GM19463 (cell line): ENCODE measurements at regions not wholly inside any gene's neighbourhood (a gene's known extent, or its start where the extent isn't known, plus 50 kb on each side); places are given as distances from the start of the nearest gene placed in this dataset.

ENCODE experiments used
- ATAC-seq: cut with Tn5 transposase; IDR thresholded peaks from one replicate; pipeline ENCODE4 v1.9.1; 2021; ENCODE audit warnings: mild to moderate bottlenecking, moderate library complexity; ENCODE audit not compliant: unreplicated experiment

DNA sequence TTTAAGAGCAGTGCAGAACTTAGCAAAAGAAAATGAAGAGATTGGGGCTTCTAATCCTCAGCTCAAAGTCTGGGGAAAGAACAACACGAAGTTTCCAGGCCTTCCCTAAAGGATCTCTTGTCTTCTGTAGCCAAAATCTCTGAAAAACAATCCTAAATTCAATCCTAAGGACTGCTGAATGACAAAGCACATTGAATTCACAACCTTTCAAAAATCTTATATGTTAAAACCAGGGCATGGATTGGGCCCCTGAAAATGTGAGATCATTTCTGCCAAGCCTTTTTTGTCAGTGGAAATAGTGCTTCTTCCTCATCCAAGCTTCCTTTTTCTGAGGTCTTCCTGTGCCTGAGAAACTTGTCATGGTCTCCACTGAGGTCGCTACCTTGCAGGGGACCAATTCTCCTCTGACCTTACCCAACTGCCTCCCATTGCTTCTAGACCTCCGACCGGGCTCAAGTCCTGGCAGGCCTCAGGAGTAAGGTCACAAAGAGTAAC is 126.2 kb upstream of the ARID1B start:
- no peak for ATAC-seq

DNA sequence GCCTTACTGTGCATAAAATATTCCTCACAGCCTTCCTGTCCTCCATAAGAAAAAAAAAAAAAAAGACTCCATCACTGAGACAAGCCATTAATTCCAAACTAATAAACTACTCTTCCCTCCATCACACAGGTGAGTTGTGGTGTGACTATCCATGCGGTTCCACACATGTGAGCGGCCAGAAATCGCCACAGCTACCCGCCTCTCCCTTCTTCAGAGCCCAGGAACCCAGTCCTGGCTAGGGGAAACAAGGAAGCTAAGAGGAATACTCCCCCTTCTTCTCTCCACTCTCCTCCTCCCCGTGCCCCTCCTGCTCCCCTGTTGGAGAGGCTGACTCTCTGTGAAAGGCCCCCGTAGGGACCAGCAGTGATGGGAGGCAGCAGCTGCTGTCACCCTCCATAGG is 128.6 kb upstream of the ARID1B start:
- no peak for ATAC-seq

DNA sequence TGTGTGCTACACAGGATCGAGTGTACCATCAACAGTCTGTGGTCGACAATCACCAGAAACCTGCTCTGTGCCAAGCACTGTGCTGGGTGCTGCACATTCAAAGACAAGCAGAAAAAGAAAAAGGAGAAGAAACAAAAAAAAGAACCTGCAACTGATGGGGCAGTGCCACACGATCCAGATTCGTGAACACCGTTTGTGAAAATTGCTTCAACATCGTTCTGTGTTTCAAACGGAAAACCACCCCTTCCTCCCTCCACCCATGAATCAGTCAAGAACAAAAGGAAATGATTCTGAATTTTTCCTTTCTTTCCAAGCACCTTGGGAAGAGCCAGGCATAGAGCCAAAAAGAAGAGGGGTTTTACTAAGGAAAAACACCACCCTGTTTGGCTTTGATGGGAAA is 129.2 kb upstream of the ARID1B start:
- no peak for ATAC-seq

DNA sequence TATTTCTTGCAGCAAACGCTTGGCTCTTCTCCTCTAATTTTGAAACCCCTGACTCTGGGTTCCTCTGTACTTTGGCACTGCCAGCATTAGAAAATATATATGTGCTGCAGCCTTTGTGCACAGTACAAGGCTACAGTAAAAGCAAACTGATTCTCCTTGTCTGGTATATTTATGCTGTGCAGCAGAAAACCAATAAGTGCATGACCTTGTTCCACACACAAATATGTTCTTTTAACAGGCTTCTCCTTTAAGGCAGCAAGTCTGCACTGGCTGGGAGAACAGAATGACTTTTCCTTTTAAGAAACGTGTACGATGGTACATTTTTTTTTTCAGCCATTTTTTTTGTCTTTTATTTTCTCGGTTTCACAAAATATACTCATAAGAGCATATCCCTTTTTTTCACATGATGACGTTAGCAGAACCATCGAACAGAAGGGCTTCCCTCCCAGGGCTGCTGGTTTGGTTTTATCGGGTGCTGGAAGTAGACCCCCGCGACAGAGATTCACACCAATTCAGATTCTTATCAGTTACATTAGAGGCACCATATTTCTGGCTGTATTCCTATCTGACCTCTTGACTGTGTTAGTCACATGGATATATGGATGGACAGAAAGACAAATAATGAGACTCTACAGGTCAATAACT is 129.9 kb upstream of the ARID1B start:
- ATAC-seq = no peak

DNA sequence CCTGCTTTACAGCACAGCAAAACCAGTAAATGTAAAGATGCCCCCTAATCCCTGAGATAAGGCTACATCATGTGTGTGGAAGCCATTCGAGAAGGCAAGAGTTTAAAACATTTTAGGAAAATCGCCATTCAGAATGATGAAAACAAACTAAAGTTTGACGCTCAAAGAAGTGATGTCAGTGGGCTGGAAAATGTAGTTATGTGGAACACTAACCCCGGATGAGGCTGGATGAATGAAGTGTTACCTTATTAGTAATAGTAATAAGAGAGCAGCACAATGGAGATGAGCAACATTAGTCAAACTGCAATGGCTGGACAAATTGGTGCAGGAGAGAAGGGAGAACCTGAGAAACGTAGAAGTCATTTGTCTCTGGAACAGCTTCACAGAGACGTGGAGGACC is 130.7 kb upstream of the ARID1B start:
- ATAC-seq = no peak

DNA sequence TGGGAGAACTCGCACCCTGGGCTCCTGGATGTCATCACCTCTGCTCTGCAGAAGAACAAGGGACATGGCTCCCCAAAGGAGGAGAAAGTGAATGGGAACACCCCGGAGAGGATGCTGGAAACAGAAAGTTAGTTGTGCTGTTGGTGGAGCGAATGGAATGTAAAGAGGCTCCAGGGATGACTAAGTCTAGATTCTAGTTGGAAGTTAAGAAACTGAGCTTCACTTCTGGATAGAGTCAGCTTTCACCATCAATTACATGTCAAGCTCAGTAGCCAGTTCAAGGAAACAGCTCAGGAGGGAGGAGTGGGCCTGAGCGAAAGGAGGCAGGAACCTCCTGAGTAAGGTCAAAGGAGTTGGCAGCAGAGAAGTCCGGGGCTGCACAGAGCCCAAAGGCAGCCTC is 132.1 kb upstream of the ARID1B start:
- ATAC-seq = no peak

DNA sequence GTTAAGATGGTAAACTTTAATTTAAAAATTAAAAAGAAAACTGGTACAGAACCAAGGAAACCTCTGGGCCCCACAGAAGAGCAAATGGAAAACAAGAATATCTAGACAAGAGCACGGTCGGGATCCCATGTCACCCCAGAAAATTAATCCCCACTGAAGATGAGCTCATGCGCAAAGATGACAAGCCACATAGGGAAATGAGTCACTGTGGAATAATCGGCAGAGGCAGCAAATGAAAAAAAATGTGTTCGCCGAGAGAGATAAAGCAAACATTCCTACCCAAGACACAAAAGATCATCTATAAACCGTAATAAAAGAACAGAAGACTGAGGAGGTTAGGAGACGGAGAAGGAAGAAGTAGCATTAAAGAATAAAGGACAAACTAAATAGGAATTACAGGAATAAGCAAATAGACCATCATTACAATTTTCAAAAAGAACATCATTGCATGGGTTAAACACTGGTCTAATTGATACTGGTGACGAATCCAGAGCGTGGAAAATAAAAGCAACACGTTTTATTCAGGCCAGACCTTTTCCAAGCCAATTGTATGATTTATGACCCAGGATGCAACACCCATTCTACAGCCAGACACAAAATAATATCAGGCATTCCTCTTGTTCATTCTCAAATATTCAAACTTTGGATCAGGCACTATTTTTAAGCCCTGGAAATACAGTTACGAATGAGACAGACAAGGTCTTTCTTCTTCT is 138.0 kb upstream of the ARID1B start:
- ATAC-seq = no peak

DNA sequence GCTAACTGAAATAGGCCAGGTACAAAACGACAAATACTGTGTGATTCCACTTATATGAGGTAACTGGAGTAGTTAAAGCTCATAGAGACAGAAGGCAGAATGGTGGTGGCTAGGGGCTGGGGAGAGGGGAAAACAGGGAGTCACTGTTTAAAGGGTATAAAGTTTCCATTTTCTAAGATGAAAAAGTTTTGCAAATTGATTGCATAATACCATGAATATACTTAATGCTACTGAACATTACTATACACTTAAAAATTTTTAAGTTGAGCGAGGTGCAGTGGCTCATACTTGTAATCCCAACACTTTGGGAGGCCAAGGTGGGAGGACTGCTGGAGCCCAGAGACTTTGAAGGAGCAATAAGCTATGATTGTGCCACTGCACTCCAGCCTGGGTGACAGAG is 138.6 kb upstream of the ARID1B start:
- ATAC-seq = no peak

DNA sequence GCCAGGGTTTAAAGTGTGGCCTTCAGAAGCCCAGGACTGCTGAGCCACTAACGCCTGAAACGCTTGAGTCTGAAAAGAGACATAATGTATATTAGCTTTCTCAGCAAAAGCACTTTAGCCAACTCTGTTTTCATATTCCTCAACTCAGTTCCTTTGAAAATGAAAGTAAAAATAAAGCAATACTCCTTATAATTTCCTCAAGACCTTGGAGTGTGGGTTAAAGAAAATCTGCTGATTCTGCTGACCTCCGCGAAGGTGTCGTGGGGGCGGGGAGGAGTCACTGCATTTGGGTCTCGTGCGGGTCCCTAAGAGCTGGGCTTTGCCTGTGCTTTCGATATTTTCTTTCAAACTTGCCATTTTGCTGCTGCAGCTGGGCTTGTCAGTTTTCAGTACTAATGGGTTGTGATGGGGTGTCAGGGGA is 142.2 kb upstream of the ARID1B start:
- ATAC-seq = no peak

DNA sequence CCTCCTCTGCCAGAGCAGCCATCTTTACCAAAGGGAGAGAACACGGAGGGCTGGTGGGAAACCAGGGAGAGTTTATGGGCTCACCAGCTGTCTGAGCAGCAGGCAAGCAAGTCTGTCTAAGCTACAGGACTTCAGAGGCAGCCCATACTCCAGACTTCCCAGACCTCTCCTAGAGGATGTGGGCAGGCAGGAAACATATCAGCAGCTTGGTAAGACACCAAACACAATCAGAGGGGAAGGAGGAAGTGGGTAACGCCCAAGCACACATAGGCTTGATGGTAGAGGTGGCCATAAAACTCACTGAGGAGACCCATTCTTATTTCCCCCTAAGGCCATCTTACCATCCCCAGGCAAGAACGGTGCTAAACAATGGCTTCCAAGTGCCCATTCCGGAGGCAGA is 143.1 kb upstream of the ARID1B start:
- no peak for ATAC-seq

DNA sequence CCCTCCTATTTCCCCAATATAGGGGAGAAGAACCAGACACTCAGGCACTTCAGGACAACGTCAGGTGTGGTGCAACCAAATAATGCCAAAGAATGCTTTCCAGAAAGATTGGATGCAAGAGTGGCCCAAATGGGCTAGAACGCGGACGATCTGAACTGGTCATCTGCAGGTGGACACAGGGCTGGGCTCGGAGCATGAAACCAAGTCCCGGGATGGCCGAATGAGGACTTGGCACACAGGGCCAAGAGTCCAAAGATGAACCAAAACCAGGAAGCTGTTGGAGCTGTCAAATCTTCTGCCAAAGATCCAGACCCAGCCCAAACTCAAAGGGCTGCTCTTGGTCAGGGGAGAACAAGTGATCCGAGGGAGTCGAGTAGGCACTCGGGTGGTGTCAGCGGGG is 143.9 kb upstream of the ARID1B start:
- no peak for ATAC-seq

DNA sequence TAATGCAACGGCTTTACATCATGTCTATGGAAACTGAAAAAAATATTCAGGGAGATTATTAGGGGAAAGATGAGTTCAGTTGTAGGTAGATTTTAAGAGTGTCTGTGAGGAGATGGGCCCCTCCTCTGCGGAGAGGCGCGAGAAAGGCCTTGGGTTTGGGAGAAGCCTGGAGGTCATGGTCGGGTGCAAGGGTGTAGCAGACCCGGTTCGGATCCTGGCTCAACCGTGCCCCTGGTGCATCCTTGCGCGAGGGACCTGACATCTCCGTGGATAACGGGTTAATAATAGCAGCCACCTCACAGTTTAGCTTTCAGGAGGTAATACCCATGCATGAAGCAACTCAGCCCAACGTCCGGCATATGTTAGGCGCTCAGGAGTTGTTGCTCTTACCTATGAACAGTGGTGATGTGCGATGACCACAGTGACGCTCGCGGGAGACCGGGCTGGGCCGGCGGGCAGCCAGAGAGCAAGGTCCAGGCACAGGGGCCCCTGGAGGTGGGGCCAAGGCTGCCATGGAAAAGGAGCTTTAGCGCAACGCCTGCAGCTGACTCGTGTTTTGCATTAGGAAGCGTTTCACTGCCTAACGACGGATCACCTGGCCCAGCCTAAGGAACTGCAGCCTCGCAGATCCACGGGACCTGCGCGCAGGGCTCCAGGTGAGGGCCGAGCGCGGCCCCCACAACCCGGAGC is 146.4 kb upstream of the ARID1B start:
- ATAC-seq = no peak

DNA sequence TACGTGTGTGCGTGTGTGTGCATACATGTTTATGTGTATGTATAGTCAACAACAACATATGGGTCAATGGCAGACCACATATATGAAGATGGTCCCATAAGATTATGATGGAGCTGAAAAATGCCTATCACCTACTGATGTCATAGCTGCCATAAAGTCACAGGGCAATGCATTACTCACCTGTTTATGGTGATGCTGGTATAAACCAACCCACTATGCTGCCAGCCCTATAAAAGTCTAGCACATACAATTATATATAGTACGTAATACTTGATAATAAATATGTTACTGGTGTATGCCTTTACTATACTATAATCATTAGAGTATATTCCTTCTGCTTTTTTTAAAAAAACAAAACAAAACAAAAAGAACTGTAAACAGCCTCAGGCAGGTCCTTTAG is 148.4 kb upstream of the ARID1B start:
- ATAC-seq = no peak

DNA sequence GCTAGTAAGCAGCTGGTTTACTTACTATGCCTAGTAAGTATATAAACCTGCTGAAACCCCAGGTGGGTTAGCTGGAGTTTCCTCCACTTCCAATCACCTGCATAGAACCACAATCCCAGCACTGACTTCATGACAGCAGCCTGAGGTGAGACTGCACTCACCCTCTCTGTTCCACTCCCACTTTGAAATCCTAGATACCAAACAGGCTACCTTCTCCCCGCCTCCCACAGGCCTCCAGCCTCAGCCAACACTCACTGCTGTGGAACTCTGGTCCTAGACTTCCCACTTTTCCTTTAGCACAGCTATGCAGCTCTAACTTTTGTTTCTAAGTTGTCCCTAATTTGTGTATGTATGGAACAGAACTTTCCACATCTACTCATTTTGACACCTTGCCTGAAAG is 149.7 kb upstream of the ARID1B start:
- ATAC-seq = no peak

DNA sequence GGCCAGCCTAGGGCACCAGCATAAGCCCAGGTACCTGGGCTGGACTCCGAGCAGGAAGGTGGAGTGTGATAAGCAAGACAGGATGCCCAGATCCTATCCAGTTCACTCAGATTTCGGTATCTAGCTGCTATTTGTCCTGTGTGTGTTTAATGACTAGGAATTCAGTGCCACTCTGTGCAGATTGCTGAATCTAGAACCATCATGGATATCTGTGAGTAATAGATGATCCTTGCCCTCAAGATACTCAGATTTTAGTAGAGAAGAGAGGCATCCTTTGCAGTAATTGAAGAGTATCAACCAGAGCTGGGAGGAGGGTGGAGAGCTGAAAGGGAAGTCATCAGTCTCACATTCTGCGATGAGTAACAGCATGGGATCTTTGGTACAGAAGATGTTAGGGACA is 155.0 kb upstream of the ARID1B start:
- ATAC-seq = no peak

DNA sequence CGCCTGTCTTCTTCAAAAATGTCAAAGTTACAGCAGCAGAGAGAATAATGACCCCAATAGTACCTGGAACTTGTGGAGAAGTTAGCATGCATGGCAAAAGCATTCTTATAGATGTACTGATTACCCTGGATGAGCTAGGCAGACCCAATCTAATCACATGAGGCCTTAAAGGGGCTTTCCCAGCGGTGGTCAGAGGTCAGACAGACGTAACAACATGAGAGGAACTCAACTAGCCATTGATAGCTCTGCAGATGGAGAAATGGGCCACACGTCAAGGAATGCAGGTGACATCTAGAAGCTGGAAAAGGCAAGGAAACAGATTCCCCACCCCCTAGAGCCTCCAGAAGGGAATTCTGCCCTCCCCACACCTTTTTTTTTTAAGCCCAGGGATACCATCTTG is 156.8 kb upstream of the ARID1B start:
- ATAC-seq = no peak

DNA sequence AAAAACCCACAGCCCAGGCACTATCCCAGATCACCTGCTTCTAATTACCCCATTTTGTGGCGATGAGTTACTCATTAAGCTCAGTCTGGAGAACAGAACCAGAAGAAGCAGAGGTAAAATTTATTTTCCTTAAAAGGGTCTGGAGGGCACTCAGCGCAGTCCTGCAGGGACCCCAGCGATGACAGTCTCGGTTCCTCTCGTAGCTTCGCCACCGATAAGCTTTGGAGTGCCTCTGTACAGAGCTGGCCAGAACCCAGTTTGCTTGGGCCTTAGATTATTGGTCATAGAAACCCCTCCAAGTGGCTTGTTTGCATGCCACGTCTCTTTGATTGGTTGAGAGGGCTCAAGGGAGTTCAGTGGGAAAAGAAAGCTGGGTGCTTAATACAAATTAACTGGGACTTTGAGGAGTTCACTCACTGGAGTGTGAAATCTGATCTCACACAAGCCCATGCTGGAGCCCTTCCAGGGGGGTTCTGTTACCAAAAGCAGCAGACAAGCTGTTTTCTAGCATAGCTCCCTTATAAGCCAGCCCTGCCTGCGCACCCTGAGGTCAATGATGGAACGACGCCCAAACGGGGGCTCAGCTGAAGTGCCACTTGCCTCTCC is 158.5 kb upstream of the ARID1B start:
- no peak for ATAC-seq

DNA sequence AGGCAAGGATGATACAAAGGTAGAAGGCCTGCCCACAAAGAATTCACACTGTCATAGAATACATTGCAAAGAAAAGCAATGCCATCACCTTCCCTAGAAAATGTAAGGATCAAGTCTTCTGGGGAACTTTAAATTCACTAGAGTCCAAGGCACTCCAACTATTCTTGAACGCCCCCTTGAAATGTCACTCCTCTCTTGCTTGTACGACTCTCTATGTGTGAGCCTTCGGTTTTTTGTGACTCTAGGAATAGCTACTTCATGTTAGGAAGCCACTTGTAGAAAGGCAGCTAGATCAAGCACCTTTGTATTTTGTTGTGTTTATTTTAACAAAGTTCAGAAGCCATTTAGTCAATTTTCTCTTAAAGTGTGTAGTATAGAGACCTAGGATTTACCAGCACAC is 159.2 kb upstream of the ARID1B start:
- no peak for ATAC-seq

DNA sequence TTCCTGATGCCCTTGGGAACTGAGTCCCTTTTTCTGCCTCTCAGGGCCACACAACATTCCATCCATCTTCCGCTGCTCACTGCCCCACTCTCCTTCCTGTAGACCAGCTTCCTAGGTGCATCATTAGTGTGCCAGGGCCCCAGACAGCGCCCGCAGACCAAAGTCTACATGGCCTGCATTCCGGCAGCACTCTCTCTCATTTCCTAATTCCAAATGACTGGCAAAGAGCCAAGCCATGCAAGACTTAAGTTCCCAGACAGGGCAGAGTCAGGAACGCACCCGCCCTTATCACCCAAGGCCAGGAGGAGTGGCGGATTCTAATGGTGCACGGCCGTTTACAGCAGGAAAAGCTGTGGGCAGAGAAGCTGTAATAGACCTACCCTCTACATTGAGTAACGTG is 159.8 kb upstream of the ARID1B start:
- no peak for ATAC-seq

DNA sequence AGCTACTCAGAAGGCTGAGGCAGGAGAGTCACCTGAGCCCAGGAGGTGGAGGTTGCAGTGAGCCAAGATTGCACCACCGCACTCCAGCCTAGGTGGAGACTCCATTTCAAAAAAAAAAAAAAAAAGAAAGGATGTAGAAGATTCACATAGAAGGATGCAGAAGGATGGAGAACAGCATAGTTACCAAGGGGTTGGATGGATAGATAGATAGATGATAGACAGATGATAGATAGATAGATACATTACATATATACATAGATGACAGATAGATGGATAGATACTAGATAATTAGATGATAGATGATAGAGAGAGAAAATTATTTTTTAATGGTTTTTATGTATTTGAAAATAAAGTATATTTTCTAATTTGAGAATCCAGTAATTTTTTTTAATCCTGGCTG is 160.7 kb upstream of the ARID1B start:
- ATAC-seq = no peak

DNA sequence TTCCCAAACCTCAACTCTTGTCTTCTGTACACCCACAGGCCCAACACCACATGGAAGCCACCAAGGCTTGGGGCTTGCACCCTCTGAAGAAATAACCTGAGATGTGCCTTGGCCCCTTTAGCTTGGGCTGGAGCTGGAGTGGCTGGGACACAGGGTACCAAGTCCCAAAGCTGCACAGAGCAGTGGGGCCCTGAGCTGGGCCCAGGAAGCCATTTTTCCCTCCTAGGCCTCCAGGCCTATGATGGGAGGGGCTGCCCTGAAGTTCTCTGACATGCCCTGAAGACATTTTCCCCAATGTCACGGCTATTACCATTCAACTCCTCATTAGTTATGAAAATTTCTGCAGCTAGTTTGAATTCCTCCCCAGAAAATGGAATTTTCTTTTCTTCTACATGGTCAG is 163.2 kb upstream of the ARID1B start:
- ATAC-seq = no peak

DNA sequence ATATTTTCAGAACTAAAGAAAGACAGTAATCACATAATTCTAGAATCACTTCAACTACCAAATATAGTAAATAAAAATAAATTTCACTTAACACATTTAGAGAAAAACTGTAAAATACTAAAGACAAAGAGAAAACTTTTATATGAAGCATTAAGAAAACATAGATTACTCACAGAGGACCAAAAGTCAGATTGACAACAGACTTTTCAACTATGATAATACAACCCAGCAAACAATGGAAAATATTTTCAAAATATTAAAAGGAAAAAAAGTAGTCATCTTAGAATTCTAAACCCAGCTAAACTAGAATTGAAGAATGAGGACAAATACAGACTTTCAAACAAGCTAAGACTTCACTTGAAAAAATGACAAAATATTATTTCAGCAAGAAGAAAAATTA is 164.8 kb upstream of the ARID1B start:
- no peak for ATAC-seq
